ENCODE measurements at regions not wholly inside any gene's neighbourhood (a gene's known extent, or its start where the extent isn't known, plus 50 kb on each side); places are given as distances from the start of the nearest gene placed in this dataset.
A peak's percentile ranks its signal among the peaks of the same experiment; 100 is the strongest.

- ATAC-seq, result no peak
Measured at GRCh38 chr17:27216836-27217235, 77.1 kb upstream of the WSB1 start.

- ATAC-seq, result peak; percentile 46
Measured at GRCh38 chr17:27217631-27218030, 76.3 kb upstream of the WSB1 start.

DNA sequence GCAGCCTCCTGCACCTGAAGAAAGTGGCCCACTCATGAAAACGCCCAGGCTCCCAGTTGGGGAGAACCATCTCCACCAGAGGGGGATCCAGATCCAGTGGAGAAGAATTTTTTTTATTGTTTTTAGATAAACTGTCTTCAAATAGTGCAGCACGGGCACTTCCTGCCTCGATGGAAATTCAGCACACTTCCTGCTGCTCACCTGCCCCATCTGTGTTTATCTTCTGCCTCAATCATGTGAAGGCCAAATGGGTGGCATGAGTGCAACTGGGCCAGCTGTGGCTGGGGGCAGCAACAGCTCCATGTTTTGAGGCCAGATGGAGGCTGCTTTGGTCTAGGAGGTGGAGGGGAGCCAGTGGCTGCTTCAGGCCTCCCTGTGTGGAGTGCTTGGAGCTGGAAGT is 75.9 kb upstream of the WSB1 start:
- no peak for ATAC-seq

- ATAC-seq, result no peak
Measured at GRCh38 chr17:27218719-27219488, 75.0 kb upstream of the WSB1 start.

- ATAC-seq, result no peak
Measured at GRCh38 chr17:27222515-27222914, 71.4 kb upstream of the WSB1 start.

GRCh38 chr17:27224526-27225315 is 69.2 kb upstream of the WSB1 start:
- no peak for ATAC-seq

- peak; percentile 84 for ATAC-seq
Measured at GRCh38 chr17:27226611-27227230, 67.2 kb upstream of the WSB1 start.

- no peak for ATAC-seq
Measured at GRCh38 chr17:27230996-27231395, 62.9 kb upstream of the WSB1 start.

DNA sequence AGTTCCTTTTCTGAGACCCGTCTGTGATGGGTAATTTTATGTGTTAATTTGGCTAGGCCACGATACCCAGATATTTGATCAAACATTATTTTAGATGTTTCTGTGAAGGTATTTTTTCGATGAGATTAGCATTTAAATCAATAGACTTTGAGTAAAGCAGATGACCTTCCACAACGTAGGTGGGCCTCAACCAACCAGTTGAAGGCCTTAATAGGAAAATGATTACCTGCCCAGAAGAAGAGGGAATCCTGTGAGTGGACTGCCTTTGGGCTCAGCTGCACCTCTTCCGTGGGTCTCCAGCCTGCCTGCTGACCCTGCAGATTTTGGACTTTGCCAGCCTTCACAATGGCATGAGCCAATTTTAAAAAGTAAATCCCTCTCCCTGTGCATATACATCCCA is 61.6 kb upstream of the WSB1 start:
- no peak for ATAC-seq

GRCh38 chr17:27233059-27233458 is 60.9 kb upstream of the WSB1 start:
- no peak for ATAC-seq

DNA sequence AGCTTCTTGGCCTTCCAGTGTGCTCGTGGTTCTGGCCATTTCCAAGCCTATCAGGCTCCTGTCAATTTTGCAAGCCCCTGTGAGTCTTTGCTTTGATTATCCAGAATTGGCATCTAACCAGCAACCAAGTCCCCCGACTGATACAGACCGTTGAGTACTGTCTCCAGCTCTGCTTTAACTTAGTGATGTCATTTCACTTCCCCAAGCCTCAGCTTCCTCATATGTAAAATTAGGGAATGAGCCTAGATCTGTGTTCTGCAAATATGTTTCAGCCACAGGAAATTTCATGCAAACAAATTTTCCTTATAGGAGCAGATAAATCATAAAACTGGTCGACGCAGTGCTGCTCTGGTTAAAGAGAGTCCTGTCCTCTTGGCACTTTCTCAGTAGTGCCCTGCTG is 60.1 kb upstream of the WSB1 start:
- no peak for ATAC-seq

- peak; percentile 53 for ATAC-seq
Measured at GRCh38 chr17:27236717-27237315, 57.1 kb upstream of the WSB1 start.

DNA sequence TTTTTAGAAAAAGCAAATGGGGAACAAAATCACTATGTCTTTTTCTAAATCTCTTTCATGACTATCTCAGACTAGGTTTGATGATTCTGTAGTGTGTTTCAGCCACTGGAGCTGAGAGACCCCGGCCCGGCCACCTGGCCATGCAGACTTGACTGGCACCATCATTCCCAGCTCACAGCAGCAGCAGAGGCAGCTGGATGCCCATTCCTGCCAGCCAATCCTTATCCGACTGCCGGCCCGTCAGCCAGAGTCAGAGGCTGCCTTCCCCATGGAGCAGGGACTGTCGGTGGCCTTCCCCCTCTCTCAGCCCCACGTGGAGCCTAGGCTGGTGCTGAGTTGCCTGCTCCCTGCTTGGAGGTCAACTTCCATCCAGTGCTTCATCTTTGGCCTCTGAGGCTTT is 56.0 kb upstream of the WSB1 start:
- no peak for ATAC-seq

GRCh38 chr17:27239046-27239445 is 54.9 kb upstream of the WSB1 start:
- no peak for ATAC-seq

GRCh38 chr17:27239584-27239983 is 54.3 kb upstream of the WSB1 start:
- no peak for ATAC-seq

- ATAC-seq, result no peak
Measured at GRCh38 chr17:27240086-27240801, 53.7 kb upstream of the WSB1 start.

GRCh38 chr17:27240802-27241155 is 53.1 kb upstream of the WSB1 start:
- ATAC-seq, result no peak

- peak; percentile 84 for ATAC-seq
Measured at GRCh38 chr17:27241346-27241946, 52.5 kb upstream of the WSB1 start.

DNA sequence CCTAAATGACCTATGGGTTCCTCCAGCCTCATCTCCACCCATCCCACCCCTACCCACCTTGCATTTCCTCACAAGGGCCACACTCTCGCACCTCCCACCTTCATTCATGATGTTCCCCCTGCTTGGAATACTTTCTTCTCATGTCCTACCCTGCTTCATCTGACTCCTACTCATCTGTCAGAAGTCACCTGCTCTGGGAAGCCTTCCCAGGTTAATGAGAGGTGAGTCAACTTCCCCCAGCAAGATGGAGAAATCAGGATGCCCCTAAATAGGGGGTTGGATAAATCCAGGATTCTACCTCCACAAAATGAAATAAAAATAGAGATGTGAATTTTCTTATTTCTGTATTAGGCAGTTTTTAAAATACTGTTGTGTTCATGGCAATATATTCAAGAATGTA is 51.0 kb upstream of the WSB1 start:
- no peak for ATAC-seq

DNA sequence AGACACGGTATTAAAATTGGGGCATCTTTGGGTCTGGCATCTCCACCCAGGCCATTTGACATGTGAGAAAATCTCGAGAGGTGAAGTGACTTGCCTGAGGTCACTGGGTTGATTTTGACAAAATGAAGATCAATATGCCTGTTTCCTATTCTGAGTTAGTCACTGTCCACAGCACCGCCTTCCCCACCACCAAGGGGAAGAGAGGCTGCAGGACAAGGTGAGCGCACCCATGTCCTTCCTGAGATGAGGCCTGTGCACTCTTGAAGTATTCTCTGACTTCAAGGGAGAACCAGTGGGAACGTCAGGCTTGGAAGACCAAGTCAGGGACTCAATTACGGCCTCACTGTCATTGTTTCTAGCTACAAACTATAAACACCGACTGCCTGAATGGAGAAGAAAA is 49.9 kb upstream of the WSB1 start:
- no peak for ATAC-seq
